HG03354 (cell line): ENCODE measurements at regions not wholly inside any gene's neighbourhood (a gene's known extent, or its start where the extent isn't known, plus 50 kb on each side); places are given as distances from the start of the nearest gene placed in this dataset.
"Not testable (repeated sequence)": the region's sequence is repeated elsewhere in the genome, so short reads cannot be mapped to it uniquely, and the experiment has no call there.

ENCODE experiments used
- ATAC-seq: cut with Tn5 transposase; IDR thresholded peaks from one replicate; pipeline ENCODE4 v1.9.1; 2021; ENCODE audit warnings: mild to moderate bottlenecking; ENCODE audit not compliant: unreplicated experiment, poor library complexity, severe bottlenecking

DNA sequence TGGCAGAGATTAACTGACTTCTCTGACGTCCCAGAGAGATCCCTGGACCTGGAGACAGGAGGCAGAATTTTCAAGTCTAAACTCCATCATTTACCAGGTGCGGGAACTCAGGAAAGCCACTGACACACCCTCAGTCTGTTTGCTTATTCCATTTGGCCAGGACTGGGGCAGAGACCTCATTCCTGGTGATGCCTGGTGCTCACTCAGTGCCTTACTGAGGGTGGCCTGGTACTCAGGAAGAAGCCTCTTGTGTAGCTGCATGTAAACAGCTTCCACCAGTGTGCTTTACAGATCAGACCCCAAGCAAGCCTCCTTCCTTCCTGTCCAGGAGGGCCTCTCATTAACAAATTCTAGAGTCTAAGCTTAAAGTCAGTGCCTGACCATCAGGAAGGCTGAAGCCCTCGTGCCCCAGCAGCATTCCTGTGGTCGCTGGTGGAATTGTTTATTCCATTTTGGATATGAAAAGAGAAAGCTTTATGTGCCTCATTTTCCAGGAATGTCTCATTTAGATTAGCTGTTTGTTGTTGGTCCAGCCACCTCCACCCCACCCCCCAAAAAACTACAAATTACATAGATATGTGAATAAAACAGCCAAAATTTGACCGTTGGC is 236.1 kb upstream of the CDH5 start:
- ATAC-seq = no peak

DNA sequence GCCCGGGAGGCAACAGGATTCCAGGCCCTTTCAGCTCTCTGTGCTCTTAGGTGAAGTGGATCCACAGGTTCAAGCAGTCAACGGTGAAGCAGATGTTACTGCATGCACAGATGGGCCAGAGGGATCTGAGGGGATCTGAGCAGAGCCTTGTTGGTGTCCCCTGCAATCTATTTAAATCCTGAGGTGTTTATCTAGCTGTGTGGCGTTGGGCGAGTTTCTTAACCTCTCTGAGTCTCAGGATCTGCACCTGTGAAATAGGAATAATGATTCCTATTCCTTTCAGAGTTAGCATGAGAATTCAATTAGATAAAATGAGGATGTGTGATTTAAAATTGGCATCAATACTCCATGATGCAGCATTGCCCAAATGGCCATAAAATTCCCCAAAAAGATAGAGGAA is 237.3 kb upstream of the CDH5 start:
- no peak for ATAC-seq

DNA sequence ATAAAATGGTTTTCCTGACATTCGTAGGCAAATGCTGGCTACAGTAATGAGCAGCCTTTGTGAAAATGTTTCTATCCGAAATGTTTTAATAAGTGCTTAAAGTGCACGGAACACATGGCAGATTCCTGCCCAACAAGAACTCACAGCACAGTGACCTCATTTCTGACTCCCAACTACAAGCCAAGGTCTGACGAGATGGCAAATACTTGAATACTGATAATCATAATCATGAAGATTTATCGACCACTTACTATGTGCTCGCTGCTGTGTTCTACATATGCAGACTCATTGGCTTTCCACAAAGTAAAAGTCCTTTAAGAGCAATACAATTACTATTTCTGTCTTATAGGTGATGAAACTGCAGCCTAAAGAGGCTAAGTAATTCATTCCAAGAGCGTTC is 238.1 kb upstream of the CDH5 start:
- ATAC-seq = no peak

DNA sequence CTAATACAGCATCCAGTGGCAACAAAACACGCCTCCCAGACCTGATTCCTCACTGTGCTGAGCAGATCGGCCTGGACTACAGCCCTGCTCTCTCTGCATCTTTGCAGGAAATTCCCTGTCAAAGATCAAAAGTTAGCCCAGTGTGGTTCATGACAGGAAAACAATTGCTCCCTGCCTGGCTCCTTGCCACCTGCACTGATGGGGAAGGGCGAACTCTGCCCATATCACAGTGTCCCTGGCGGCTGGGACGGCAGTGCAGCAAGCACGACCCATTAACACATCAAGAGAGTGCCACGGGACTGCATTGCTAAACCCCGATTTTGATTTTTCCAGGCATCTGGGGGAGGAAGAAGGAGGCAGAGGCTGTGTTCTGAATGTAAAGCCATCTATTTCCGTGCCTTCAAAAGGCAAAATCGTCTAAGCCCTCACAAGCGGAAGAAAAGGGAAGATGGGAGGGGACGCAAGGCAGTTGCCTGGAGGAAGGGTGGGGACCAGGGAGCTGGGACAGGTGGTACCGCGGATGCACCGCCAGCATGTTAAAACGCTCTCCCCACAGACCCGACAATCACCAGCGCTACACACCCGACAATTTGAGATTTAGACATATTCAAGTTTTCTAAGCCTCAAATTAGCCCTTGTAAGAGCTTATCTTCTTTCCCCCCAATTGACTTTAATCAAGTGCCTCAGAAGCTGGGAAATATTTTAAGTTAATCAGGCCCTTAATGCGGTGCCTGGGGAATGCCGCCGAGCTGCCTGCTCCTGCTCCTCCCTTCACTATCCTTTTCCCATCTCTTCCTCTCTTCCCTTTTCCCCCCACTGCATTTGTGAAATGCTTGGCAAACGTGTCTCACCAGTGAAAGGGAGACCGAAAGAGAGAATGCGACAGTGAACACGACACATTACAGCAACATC is 238.8 kb upstream of the CDH5 start:
- ATAC-seq = no peak

DNA sequence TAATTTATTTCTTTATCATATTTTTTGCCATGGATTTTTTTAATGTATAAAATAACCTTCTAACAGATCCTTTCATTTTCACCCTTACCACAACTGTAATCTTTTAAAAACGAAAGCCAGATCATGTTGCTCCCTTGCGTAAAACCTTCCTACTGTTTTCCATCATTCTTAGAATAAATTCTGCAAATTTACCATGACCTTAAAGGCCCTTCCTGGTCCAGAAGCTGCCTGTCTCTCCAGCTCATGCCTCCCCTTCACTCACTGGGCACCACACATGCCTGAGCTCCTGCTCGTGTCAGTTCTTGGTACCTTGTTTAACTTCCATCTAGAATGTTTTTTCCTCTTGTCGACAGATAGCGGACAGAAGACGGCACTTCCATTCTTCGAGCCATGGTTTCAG is 245.0 kb upstream of the CDH5 start:
- no peak for ATAC-seq

DNA sequence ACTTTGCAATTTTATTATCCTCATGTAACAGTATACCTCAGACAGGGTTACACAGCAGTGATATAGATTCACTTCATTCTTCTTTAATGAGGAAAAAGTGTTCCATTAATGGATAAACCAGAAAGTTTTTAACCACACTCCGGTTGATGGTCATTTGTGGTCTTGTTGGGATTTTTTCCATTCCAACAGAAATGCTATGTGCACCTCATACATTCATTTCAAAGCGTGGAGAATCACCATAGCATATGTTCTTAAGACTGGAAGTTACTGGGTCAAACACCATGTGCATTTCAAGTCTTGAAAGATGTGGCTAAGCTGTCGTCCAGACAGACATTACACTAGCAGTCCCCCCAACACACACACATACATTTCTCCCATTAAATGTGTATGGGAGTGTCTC is 245.8 kb upstream of the CDH5 start:
- no peak for ATAC-seq

DNA sequence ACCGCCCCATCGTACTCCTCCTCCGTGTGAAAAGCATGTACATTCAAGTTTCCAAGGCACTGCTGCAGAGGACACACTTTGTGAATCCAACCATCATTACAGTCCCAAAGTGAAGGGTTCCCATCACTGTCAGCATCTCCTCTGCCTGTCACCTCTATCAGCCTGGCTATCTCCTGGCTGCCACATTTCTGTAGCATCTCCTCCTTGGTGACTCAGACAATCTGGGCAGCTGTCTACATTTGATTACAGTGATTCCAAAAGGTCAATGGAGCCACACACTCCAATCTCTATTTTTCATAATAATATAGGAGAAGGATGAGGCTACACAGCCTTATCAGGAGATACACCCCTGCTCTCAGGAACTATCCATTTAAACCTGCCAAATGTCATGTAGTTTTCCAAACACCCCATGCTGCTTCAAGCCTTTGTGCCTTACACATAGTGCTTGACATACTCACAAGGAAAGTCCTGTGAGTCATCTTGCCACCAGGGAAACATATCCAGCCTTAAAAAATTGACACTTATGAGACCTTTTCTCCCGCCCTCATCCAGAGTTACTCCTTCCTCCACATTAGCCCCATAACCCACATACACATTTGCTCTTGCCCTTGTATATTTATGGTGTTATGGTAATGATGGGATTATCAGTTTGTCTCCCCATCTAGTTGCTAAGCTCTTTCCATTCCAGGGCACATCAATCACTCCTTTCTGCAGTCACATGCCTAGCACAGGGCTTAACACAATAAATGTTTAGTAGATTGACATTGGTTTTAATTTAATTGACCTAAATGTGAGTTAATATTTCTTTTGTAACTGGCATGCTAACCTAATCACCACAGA is 250.1 kb upstream of the CDH5 start:
- no peak for ATAC-seq

DNA sequence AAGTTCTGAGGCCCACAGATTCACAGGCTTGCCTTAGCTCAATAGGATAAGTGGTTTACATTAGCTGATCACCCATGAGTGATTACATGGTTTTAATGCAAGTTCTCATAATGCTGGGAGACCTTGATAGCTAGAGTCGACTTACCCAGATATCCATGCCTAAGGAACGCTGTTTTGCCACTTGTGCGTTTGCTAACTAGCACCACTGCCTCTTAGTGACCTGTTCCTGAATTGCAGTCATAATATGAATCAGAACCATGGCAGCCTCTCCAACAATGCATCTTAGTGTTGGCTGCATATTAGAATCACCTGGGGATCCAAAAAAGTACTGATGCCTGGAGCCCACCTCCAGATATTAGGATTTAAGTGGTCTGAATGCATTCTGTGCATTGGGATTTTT is 251.1 kb upstream of the CDH5 start:
- ATAC-seq = no peak

DNA sequence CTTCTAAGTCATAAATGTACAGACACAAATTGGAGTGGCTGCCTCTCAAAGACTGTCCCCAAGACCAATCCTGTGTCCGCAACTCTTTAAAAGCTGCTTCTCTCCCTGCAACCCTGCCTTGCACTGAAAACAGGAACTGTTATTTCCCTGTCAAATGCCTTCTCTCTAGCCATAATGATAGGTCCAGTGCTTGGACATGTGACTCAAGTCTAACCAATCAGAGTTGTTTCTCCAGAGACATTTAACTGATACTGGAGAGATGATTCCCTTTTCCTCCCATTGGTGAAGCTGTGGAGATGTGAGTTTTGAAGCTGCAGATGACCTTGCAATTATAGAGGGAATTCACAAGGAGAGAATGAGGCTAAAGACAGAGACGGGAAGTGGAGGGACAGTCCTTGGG is 253.3 kb upstream of the CDH5 start:
- ATAC-seq = no peak

DNA sequence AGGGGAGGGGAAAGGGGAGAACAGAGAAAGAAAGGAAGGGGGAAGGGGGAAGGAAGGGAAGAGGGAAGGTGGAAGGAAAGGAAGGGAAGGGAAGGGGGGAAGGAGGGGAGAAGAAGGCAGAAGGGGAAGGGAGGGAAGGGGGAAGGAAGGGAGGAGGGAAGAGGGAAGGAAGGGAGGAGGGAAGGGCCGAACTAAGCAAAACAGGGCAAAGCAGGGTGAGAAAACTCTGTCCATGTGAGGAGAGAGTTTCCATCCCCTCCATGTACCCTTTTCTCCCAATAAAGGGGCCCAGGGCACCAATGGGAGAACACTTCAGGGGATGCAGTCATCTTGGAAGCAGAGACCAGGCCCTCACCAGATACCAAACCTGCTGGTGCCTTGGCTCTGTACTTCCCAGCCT is 256.8 kb upstream of the CDH5 start:
- no peak for ATAC-seq

DNA sequence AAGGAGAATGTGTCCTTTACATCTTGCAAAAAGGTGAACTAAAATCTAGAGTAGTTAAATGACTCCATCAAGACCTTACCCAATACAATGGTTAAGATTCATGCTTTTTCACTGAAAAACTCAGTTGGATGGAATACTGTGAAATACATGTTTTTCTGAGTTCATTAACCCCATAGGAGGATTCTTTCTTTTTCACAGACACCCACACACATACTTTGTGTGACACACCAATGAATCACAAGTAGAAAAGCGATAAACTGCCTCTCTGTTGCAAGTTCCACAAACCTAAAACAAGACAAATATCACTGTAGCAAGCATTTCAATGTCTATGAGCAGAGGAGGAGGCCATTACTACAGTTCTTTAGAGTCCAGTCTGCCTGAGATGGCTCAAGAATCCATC is 258.8 kb upstream of the CDH5 start:
- ATAC-seq = no peak

DNA sequence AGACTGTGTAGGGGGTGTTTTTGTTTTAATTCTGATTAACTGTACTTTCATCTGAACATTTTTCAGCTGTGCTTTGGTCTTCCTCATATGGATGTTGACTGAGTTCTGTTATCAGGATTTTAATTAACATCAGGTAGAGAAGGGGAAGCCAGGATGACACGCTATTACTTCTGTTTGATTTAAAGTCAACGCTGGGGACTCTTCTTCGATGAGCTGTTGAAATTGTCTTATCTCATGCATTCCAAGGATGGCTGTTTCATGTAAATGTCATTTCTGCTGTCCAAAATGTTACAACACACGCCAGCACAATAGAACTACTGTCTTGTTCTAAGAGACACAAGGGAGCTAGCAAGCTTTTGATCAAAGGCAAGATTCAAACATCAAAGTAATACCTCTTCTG is 263.3 kb upstream of the CDH5 start:
- ATAC-seq = no peak

DNA sequence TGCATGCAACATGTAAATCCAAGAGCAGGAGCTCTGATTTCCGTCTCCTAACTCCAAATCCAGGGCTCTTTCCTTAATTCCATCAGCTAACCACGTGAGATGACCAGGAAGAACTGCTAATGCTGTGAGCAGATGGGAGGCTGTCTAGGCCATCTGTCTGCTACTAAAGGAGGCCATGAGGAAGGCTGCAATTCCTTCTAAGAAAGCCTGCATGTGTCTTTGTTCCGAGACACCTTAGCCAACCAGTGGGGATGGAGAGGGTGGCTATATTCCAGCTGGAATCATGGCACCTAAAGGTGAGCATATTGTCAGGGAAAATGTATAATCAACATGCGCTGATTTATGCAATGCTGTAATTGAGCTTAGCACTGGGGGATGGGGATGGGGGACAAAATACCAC is 267.2 kb upstream of the CDH5 start:
- ATAC-seq = no peak

DNA sequence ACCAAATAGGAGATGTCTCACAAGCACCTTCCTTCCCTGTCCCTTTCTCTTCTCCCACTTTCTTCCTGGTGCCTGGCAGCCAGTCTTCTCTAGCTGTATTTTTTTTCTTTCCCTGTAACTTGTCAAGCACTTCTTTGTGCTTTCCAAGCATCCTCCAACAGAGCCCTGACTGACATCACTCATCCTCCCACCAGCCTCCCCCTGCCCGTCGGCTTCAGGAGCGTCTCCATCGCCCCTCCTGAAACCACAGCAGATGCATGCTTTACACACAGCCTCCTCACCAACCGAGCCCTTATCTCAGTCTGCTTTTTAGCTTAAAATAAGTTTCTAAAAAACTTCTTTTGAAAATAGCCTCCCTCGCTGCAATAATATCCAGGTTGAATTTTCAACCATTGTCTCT is 268.7 kb upstream of the CDH5 start:
- ATAC-seq = no peak

DNA sequence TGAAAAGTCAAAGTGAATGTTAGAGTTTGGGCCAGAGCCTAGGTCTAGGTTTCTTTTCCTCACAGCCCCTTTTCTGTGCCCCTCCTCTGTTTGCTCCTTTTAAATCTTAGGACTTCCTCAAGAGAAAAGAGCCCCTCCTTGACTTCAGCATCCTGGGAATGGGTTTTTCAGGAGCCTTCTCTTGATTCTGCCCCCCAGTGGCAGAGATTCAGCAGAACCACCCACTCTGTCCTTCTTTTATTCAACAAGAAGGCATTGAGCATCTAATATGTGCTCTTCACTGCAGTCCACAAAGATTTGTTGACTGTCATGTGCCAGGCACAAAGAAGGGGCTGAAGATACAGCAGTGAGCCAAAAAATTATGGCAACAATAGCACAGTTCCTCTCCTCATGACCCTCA is 270.8 kb upstream of the CDH5 start:
- no peak for ATAC-seq

DNA sequence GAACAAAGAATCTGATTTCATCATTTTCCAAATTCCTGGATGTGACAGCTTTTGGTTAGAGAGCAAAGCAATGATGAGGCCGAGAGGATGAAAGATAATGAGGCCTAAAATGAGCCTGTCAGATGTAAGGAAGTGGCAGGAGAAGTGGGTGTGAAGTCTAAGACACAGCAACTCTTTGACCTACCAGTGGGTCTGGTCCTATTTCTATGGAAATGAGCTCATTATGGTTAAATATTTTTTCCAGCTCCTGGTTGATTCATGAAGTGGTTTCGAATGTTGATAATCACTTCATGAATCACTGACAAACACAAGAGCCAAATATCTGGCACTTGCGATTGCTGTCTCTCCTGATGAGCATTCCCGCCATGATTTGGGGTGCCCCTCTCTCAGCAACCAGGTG is 273.3 kb upstream of the CDH5 start:
- no peak for ATAC-seq

DNA sequence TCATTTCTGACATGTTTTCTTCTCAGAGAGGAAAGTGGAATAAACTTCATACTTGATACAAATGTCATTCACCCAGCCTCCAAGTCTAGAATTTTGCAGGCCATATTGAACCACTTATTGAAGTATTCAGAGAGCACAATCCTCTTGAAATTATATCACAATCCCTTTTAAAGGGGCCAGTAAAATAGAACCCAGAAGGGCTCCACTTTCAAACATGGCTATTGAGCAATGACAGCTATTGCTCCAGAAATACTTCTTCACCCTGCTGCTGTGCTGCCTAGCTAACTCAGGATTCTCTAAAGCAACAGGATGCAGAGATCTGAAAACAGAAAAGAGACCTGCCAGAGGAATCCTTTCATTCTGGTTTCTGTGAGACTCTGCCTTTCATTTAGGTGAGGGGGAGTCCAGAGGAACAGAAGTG is 275.0 kb upstream of the CDH5 start:
- no peak for ATAC-seq

DNA sequence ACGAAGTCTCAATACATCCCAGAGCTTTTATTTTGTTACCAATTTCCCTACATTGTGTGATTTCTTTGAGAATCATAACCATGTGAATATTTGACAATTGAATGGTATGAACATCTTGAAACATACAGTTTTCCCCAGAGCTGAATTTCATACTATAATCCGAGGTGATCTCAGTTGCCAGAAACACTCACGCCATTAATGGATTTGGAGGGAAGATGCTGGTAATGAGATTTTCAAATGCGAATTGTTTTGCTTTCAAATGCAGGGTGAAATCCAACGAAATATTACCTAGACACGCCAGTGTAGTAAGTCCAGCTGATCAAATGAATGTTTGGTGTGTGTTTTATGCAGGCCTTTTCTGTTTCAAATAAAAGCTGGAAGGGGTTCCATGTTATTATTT is 277.8 kb upstream of the CDH5 start:
- no peak for ATAC-seq

DNA sequence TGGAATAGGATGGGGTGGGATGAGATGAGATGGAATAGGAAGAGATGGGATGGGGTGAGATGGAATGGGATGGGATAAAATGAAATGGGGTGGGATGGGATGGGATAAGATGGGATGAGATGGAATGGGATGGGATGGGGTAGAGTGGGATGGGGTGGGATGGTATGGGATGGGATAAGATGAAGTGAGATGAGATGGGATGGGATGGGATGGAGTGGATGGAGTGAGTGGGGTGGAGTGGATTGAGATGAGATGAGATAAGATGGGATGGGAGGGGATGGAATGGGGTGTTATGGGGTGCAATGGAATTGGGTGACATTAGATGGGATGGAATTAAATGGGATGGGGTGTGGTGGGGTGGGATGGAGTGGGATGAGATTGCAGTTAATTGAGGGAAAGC is 279.2 kb upstream of the CDH5 start:
- no peak for ATAC-seq

DNA sequence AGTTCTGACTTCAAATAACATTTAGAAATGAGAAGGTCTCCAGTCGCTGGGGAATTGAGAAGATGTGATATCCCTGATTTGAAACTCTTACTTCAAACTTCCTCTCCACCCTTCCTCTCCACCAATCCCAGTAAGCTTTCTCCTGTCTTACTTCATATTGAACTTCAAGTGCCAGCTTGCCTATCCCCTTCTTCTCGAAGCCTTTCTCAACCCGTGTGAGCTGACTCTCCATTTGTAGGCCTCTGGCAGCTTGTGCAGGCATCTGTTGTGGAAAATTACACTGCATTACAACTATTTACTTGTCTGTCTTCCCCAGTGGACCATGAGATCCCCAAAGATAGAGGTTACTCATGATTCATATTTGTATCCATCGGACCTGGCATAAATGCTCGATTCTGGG is 280.8 kb upstream of the CDH5 start:
- ATAC-seq = no peak

DNA sequence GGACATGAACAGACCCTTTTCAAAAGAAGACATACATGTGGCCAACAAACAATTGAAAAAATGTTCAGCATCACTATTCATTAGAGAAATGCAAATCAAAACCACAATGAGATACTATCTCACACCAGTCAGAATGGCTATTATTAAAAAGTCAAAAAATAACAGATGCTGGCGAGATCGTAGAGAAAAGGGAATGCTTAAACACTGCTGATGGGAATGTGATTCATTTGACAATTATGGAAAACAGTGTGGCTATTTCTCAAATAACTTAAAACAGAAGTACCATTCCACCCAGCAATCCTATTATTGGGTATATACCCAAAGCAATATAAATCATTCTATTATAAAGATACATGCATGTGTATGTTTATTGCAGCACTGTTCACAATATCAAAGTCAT is 281.8 kb upstream of the CDH5 start:
- not testable (repeated sequence) for ATAC-seq
